ENCODE measurements at regions not wholly inside any gene's neighbourhood (a gene's known extent, or its start where the extent isn't known, plus 50 kb on each side); places are given as distances from the start of the nearest gene placed in this dataset.

DNA sequence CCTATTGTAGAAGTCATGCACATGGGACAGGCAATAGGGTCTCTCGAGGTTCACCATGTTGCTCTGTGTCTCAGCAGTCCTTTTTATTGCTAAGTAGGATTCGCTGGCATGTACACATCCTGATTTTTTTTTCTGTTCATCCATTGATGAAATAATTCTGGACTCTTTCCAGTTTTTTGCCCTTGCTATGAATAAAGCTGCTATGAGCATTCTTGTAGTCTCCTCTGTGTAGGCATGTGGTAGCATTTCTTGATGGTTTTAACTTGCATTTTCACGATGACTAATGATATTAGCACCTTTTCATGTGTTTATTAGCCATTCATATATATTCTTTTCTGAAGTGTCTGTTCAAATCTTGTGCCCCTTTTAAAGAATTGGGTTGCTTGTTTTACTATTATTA lies 65.8 kb upstream of the EDAR start:
- TF ChIP-seq OVOL2 (CRISPR knock-in tag; IDR thresholded peaks at IDR 0.05; ENCODE audit: borderline replicate concordance) (no peak), MYBL2 (CRISPR knock-in tag; IDR thresholded peaks at IDR 0.05) (no peak)
- TF ChIP-seq, protein P1, sequence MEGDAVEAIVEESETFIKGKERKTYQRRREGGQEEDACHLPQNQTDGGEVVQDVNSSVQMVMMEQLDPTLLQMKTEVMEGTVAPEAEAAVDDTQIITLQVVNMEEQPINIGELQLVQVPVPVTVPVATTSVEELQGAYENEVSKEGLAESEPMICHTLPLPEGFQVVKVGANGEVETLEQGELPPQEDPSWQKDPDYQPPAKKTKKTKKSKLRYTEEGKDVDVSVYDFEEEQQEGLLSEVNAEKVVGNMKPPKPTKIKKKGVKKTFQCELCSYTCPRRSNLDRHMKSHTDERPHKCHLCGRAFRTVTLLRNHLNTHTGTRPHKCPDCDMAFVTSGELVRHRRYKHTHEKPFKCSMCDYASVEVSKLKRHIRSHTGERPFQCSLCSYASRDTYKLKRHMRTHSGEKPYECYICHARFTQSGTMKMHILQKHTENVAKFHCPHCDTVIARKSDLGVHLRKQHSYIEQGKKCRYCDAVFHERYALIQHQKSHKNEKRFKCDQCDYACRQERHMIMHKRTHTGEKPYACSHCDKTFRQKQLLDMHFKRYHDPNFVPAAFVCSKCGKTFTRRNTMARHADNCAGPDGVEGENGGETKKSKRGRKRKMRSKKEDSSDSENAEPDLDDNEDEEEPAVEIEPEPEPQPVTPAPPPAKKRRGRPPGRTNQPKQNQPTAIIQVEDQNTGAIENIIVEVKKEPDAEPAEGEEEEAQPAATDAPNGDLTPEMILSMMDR (IDR thresholded peaks at IDR 0.05), result no peak

Data from WTC11 (cell line).